Stimulated activated CD4-positive, alpha-beta T cell treated with anti-CD3 and anti-CD28 coated beads, Interleukin-4, amount 100 ng/mL, for 1 hour (primary cell): ENCODE measurements at regions not wholly inside any gene's neighbourhood (a gene's known extent, or its start where the extent isn't known, plus 50 kb on each side); places are given as distances from the start of the nearest gene placed in this dataset.
"Not testable (repeated sequence)": the region's sequence is repeated elsewhere in the genome, so short reads cannot be mapped to it uniquely, and the experiment has no call there.

ENCODE experiments used
- DNase-seq: peaks from one replicate; pipeline ENCODE4 v3.0.0-alpha.2; 2020

GRCh38 chr2:144114760-144115159 is 405.2 kb downstream of the ZEB2 start:
- DNase-seq: no peak

GRCh38 chr2:144111437-144111836 is 408.5 kb downstream of the ZEB2 start:
- DNase-seq: no peak

DNA sequence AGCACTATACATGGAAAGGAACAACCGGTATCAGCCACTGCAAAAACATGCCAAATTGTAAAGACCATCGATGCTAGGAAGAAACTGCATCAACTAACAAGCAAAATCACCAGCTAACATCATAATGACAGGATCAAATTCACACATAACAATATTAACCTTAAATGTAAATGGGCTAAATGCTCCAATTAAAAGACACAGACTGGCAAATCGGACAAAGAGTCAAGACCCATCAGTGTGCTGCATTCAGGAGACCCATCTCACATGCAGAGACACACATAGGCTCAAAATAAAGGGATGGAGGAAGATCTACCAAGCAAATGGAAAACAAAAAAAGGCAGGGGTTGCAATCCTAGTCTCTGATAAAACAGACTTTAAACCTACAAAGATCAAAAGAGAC is 413.8 kb downstream of the ZEB2 start:
- not testable (repeated sequence) for DNase-seq

DNA sequence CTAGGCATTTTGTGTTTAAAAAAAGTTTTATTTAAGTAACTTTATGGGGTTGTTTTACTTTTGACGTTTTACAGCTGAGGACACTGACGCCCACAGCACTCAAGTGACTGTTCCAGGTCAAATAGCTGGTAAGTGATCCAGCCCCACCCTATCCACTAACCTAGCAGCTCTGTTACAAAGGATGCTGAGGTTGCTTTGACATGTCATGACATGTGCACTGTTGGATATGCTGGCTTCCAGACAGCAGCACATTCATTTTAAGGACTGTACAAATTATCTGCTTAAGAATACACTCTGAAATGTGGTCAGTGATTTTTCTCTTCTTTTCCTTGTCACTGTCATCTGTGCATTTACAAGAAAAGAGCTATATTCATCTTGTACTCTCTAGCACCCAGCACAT is 417.5 kb downstream of the ZEB2 start:
- no peak for DNase-seq

DNA sequence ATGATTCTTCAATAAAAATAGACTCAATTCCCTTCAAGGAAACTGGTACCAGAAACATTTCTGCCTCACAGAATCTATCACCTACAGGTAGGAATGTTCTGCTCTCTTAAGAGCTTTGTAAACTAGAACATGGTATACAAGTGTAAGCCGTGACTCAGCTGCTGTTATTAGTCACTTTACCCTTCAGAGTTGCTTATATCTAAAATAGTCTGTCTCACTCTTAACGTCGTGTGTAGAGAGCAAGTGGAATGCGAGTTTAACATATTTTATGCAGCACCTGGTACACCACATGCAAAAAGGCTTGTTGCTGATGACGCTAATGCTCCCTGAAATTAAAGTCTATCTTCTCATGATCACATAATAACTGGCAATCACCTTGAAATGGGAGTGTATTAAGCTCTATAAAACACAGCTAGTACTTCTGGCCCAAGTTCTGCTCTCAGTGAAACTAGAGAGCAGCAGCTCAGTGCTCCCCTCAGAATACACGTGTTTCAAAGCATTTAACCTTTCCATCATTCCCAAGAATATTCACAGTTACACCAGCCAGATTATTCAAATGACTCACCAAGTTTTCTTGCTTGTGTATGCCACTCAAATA is 420.0 kb downstream of the ZEB2 start:
- no peak for DNase-seq

GRCh38 chr2:144099340-144099739 is 420.6 kb downstream of the ZEB2 start:
- no peak for DNase-seq

- no peak for DNase-seq
These were observed 422.3 kb downstream of the ZEB2 start for GRCh38 chr2:144097440-144098225.

GRCh38 chr2:144096531-144096930 is 423.4 kb downstream of the ZEB2 start:
- DNase-seq: no peak

DNA sequence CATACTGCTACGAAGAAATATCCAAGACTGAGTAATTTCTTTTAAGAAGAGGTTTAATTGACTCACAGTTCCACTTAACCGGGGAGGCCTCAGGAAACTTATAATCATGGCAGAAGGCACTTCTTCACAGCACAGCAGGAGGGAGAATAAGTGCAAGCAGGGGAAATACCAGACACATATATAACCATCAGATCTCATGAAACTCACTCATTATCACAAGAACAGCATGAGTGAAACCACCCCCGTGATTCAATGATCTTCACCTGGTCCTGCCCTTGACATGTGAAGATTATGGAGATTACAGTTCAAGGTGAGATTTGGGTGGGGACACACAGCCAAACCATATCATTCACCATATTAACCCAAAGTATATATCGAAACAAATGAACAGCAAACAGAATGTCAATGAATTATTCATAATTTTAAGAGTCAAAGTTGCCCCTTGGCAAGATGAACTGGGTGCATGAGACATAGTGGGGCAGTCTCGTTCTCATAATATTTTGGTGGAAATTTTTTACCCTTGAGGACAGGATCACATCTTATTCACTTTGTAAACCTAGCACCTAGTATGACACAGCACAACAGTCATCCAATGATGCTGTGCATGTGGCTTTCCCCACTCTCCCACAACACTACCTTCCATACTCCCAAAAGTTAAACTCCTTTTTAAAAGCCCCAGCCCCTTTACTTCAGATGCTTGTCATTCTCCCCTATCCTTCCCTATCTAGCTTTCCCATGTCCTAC is 425.3 kb downstream of the ZEB2 start:
- no peak for DNase-seq

DNA sequence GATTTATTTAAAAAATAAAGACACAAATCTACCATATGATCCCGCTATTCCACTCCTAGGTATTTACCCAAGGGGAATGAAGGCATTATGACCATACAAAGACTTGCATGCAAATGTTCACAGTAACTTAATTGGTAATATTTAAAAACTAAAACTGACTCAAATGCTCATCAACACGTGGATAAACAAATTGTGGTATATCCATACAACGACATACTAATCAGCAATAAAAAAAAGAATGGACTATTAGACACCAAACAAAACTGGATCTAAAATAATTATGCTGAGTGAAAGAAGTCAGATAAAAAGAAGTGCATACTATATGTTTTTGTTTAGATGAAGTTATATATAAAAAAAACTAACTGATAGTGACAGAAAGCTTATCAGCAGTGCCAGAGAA is 428.3 kb downstream of the ZEB2 start:
- DNase-seq: no peak

GRCh38 chr2:144088863-144089262 is 431.1 kb downstream of the ZEB2 start:
- no peak for DNase-seq

GRCh38 chr2:144086965-144087364 is 433.0 kb downstream of the ZEB2 start:
- no peak for DNase-seq

- no peak for DNase-seq
These were observed 434.9 kb downstream of the ZEB2 start for GRCh38 chr2:144085016-144085415.

- no peak for DNase-seq
These were observed 435.7 kb downstream of the ZEB2 start for GRCh38 chr2:144084114-144084661.

DNA sequence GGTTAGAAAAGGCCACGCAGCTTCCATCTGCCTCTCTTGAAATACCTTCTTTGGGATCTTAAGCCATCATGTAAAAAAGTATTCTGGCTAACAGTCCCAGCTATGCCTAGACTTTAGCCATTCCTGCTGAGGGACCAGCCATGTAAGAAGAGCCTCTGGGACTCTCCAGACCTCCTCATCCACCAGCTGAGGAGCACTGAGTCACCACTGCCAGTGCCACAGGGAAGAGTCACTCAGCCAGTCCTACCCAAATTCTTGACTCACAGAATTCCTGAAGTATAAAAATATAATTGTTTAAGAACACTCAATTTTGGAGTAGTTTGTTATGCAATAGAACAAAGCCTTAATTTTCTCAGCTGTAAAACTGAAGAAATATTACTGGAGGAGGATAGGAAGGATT is 436.7 kb downstream of the ZEB2 start:
- no peak for DNase-seq

GRCh38 chr2:144082777-144083176 is 437.1 kb downstream of the ZEB2 start:
- no peak for DNase-seq

- DNase-seq: no peak
These were observed 437.6 kb downstream of the ZEB2 start for GRCh38 chr2:144082327-144082726.

GRCh38 chr2:144081272-144081671 is 438.6 kb downstream of the ZEB2 start:
- DNase-seq: no peak

- DNase-seq: no peak
These were observed 440.1 kb downstream of the ZEB2 start for GRCh38 chr2:144079803-144080202.

- DNase-seq: no peak
These were observed 440.9 kb downstream of the ZEB2 start for GRCh38 chr2:144078802-144079724.

DNA sequence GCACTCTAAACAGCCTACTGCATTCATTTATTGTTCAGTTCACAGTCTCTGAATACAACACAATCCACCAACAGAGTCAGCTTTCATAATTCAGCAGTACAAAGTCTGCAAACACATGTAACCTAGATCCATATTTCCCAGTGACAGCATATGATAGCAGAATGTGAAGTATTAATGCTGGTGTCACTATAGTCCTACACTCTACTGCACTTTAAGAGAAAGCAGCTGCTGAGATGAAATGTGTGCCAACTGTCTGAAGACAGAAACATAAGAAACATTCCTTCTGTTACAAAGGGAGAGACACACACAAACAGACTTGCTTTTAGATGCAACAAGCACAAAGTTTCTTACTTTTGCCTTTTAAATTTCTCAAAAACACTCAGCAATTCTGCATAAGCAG is 441.8 kb downstream of the ZEB2 start:
- no peak for DNase-seq

GRCh38 chr2:144074450-144074849 is 445.5 kb downstream of the ZEB2 start:
- no peak for DNase-seq

- DNase-seq: no peak
These were observed 448.5 kb downstream of the ZEB2 start for GRCh38 chr2:144071461-144071860.
